Thyroid gland (tissue), 4 donors: ENCODE measurements at regions not wholly inside any gene's neighbourhood (a gene's known extent, or its start where the extent isn't known, plus 50 kb on each side); places are given as distances from the start of the nearest gene placed in this dataset.

Experiments
- DNase-seq, 2 donors: peaks; one replicate each; pipeline ENCODE4 v3.0.0-alpha.2; 2019
- H3K27ac ChIP-seq, 3 donors: fragments of 200-600 bp; sonication (generic); 1 replicate in 2 of 3; 2 replicates in 1 of 3; pipeline ENCODE4 v1.5.1; 2016 to 2019; ENCODE audit warnings: mild to moderate bottlenecking in 1 of 3, moderate library complexity in 1 of 3
- H3K27me3 ChIP-seq: fragments of 200-600 bp; sonication (generic); one replicate; pipeline ENCODE4 v1.5.1; 2019
- H3K36me3 ChIP-seq, 2 donors: fragments of 200-600 bp; sonication (generic); one replicate each; pipeline ENCODE4 v1.5.1; 2016 to 2019
- H3K4me1 ChIP-seq, 2 donors: fragments of 200-600 bp; sonication (generic); one replicate each; pipeline ENCODE4 v1.5.1; 2017 to 2019
- H3K4me3 ChIP-seq, 3 donors: fragments of 200-600 bp; sonication (generic); replicated peaks in 1 of 3; 1 replicate in 2 of 3; 2 replicates in 1 of 3; pipeline ENCODE4 v1.5.1; 2016; ENCODE audit warnings: mild to moderate bottlenecking in 1 of 3
- H3K9me3 ChIP-seq: fragments of 200-600 bp; sonication (generic); one replicate; pipeline ENCODE4 v1.5.1; 2017
- CTCF ChIP-seq, 6 experiments: fragments of 200-600 bp in 3 of 6; fragments of 450-650 bp in 3 of 6; sonication (generic) in 3 of 6; IDR thresholded peaks; one replicate each; pipeline ENCODE4 v1.5.1; 2016 to 2019; ENCODE audit warnings: antibody characterized with exemption in 6 of 6, mild to moderate bottlenecking in 2 of 6, inconsistent platforms in 1 of 6, moderate library complexity in 1 of 6
- POLR2A ChIP-seq, 2 donors: fragments of 450-650 bp; IDR thresholded peaks; one replicate each; pipeline ENCODE4 v1.6.1; 2017; ENCODE audit warnings: antibody characterized with exemption in 2 of 2, mild to moderate bottlenecking in 2 of 2, moderate library complexity in 1 of 2
- WGBS, 2 donors: methylation state at CpG; one replicate each; pipeline ENCODE4 v1.1.5; 2017; 5-methylcytosine and 5-hydroxymethylcytosine counted together
- intact Hi-C: fragments of 100-400 bp; cut with DNase I; formaldehyde crosslinking; loops from one replicate; pipeline ENCODE4 v1.15.1; 2023

DNA sequence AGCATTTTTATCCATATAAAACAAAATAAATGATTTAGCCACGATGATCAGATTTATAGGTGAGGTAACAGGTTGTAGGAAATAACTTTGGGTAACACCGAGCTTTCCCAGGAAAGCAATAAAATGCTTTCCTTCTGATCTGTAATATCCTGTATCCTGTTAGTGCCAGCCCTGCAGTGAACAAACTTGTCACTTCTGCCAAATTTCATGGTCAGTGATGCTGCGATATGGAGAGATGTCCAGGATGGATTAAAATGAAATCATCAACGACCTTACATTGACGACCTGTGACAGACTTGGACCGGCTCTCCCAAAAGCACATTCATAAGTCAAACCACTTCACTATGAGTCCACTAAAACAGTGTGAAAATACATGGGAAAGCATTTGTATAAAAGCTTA lies 608.0 kb upstream of the NRP1 start:
- intact Hi-C loops: no loop called here
- Histone ChIP-seq H3K36me3 (no peaks in the 10 kb centered on the region), H3K27me3 (no peaks in the 10 kb centered on the region), H3K4me3 (no peak overlapping the region), H3K4me1 (no peaks in the 10 kb centered on the region), H3K9me3 (no peaks in the 10 kb centered on the region), H3K27ac (no peak overlapping the region)
- 79 to 87% methylated on average over 6 of the region's 6 CpGs for WGBS, 2 donors
- TF ChIP-seq CTCF (IDR thresholded peaks at IDR 0.05) (no peak), POLR2A (IDR thresholded peaks at IDR 0.05) (no peak)
- DNase-seq: no peak

GRCh38 chr10:33939892-33940291 lies 605.4 kb upstream of the NRP1 start:
- TF ChIP-seq POLR2A (IDR thresholded peaks at IDR 0.05) (no peak), CTCF (IDR thresholded peaks at IDR 0.05) (no peak)
- H3K27me3 ChIP-seq: no peaks in the 10 kb centered on the region
- no peak overlapping the region for H3K4me3 ChIP-seq
- no peaks in the 10 kb centered on the region for H3K4me1 ChIP-seq
- H3K27ac ChIP-seq: no peak overlapping the region
- H3K36me3 ChIP-seq: no peaks in the 10 kb centered on the region
- H3K9me3 ChIP-seq: no peaks in the 10 kb centered on the region
- 87 to 90% methylated on average over 3 of the region's 3 CpGs for WGBS, 2 donors
- no peak for DNase-seq
- intact Hi-C loops: no loop called here

GRCh38 chr10:33939410-33939809 lies 604.9 kb upstream of the NRP1 start:
- H3K36me3 ChIP-seq: no peaks in the 10 kb centered on the region
- H3K4me3 ChIP-seq: no peak overlapping the region
- no peaks in the 10 kb centered on the region for H3K4me1 ChIP-seq
- intact Hi-C loops: no loop called here
- WGBS, 2 donors: 95% methylated on average over 4 of the region's 4 CpGs
- DNase-seq: no peak
- H3K27me3 ChIP-seq: no peaks in the 10 kb centered on the region
- no peaks in the 10 kb centered on the region for H3K9me3 ChIP-seq
- TF ChIP-seq POLR2A (IDR thresholded peaks at IDR 0.05): no peak
- TF ChIP-seq CTCF (IDR thresholded peaks at IDR 0.05): no peak
- no peak overlapping the region for H3K27ac ChIP-seq

DNA sequence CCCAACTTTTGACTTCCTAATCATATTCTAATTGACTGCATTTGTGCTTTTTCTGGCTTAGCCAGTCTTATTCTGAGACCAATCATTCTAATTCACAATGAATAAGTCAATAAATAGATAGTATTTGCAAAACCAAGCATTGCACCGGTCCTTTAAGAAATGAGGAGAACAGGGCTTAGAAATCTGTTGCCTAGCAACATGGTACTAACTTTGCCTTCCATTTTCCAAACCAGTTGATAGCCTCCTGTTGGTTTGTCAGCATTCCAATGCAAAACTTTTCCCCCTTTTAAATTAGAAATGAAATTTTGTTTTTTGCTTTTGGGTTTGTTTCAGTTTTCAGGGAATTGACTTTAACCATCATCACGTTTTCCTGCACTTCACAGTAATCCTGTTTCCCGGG lies 603.5 kb upstream of the NRP1 start:
- Histone ChIP-seq H3K4me3 (no peak overlapping the region), H3K36me3 (no peaks in the 10 kb centered on the region), H3K27ac (no peak overlapping the region), H3K4me1 (no peaks in the 10 kb centered on the region), H3K27me3 (no peaks in the 10 kb centered on the region), H3K9me3 (no peaks in the 10 kb centered on the region)
- 78% methylated on average over 3 of the region's 3 CpGs for WGBS, 2 donors
- intact Hi-C loops: no loop called here
- no peak for DNase-seq
- TF ChIP-seq CTCF (IDR thresholded peaks at IDR 0.05) (no peak), POLR2A (IDR thresholded peaks at IDR 0.05) (no peak)

GRCh38 chr10:33937036-33937730 lies 602.7 kb upstream of the NRP1 start:
- H3K36me3 ChIP-seq: no peaks in the 10 kb centered on the region
- 70 to 73% methylated on average over 15 of the region's 15 CpGs for WGBS, 2 donors
- no peaks in the 10 kb centered on the region for H3K27me3 ChIP-seq
- DNase-seq: no peak
- no peaks in the 10 kb centered on the region for H3K9me3 ChIP-seq
- no peak for TF ChIP-seq CTCF (IDR thresholded peaks at IDR 0.05)
- no peak for TF ChIP-seq POLR2A (IDR thresholded peaks at IDR 0.05)
- H3K4me3 ChIP-seq: no peak overlapping the region
- no peaks in the 10 kb centered on the region for H3K4me1 ChIP-seq
- intact Hi-C loops: no loop called here
- no peak overlapping the region for H3K27ac ChIP-seq
